HG03025 (cell line): ENCODE measurements at regions not wholly inside any gene's neighbourhood (a gene's known extent, or its start where the extent isn't known, plus 50 kb on each side); places are given as distances from the start of the nearest gene placed in this dataset.

Experiments
- ATAC-seq: cut with Tn5 transposase; IDR thresholded peaks from one replicate; pipeline ENCODE4 v1.9.1; 2021; ENCODE audit warnings: mild to moderate bottlenecking, moderate library complexity; ENCODE audit not compliant: unreplicated experiment, low FRiP score

DNA sequence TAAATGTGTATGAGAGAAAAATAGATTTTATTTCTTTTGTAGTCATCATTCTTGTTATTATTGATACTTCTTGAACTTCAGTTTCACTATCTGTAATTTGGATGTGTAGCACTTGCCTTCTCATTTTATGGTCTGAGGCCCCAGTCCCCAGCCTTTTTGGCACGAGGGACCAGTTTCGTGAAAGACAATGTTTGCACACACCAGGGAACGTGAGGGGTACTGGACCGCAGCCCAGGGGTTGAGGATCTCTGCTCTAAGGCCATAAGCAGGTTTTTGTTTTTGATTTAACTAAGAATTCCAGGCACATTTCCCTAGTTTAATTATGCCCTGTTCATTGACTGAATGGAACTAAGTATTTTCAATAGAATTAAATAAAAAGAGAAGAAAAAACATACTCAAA is 261.5 kb downstream of the BMP2 start:
- no peak for ATAC-seq

DNA sequence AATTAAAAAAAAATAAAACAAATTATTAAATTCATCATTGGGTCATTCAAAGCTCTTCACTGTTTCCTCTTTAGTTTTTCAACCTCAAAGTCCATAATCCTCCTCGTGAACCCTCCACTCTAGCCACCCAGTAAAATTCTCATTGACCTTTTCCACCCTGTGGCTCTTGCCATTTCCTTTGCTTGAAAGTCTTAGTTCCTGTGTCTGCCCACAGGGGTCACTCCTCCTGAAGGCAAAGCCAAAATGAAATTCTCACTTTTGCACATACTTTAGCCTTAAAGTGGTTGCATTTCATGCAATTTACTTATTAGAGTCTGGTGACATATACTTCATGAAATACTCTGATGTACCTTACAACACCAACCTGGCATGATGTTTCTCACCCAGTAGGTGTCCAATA is 263.7 kb downstream of the BMP2 start:
- no peak for ATAC-seq

DNA sequence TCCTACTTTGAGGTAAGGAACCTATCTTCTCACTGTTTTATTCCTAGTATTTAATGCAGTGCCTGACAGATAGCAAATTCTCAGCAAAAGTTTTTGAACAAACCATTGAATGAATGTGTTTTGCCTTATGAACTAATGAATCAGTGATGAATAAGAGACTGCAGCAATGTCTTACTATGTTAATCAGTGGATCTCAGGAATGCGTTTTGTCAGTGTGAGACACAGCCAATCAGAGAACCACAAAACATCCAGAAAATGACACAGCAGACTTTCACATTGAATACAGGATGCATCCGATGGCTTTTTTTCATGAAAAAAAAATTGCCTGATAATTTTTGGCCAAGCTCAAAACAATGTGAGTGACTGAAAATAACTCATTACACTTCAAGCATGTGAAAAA is 270.5 kb downstream of the BMP2 start:
- ATAC-seq = no peak

DNA sequence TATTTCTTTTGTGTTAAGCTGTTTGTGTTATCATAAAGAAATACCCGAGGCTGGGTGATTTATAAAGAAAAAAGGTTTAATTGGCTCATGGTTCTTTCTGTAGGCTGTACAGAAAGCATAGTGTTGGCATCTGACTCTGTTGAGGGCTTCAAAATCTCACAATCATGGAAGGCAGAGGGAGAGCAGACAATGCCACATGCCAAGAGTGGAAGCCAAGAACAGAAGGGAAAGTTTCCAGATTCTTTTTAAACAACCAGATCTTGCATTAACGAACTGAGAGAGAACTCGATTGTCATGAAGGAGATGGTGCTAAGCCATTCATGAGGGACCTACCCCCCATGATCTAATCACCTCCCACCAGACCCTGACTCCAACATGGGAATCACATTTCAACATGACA is 290.1 kb downstream of the BMP2 start:
- ATAC-seq = no peak

DNA sequence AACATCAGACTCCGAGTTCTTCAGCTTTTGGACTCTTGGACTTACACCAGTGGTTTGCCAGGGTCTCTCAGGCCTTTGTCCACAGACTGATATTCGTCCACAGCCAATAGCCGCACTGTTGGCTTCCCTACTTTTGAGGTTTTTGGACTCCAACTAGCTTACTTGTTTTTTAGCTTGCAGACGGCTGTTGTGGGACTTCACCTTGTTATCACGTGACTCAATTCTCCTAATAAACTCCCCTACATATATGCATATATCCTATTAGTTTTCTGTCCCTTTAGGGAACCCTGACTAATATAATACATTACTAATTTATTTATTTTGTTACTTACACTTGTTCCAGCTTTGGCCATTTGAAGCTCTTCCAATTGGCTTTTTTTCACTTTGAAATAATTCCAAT is 311.3 kb downstream of the BMP2 start:
- ATAC-seq = no peak

DNA sequence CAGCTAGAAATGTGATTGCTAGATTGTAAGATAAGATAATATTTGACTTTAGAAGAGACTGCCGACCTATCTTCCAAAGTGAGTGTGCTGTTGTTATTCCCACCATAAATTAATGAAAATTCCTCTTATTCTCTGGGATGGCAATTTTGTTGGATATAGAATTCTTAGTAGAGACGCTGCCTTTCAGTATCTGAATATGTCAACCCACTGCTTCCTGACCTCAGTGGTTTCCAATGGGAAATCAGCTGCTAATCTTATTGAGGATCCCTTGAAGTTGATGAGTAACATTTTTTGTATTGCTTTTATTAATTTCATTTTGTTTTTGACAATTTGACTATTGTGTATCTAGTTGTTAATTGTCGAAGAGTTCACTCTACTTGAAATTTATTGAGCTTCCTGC is 313.0 kb downstream of the BMP2 start:
- no peak for ATAC-seq

DNA sequence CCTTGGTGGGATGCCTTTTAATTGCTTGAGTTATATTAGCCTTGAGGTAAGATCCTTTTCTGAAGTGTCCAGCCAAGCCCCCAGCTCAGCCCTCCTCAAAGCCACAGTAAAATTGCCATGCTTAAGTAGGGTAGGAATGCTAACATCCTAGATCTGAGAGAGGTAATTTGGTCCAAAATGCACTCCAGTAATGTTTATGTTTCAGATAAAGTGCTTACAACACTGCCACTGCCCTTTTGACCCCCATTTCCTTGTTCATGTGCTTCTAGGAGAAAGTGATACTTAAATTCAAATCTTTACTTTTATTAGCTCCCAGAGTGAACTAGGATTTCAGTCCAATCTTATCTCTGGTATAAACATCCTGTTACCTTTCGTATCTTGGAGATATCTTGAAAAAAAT is 318.0 kb downstream of the BMP2 start:
- no peak for ATAC-seq

DNA sequence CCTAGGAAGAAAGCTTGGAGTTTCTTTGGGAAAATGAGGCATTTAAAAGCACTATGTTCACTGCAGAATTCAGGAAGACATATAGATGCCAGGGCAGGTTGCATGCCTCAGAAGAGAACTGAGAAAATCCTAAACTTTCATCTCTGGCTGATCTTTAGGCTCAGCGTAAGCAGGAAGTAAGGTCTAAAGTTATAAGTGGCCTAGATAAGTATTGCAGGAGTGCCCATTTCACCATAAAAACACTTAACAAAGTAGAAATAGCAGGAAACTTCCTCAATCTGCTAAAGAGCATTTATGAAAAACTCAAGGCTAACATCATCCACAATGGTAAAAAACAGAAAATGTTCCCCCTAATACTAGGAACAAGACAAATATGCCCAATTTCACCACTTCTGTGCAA is 320.3 kb downstream of the BMP2 start:
- ATAC-seq = no peak

DNA sequence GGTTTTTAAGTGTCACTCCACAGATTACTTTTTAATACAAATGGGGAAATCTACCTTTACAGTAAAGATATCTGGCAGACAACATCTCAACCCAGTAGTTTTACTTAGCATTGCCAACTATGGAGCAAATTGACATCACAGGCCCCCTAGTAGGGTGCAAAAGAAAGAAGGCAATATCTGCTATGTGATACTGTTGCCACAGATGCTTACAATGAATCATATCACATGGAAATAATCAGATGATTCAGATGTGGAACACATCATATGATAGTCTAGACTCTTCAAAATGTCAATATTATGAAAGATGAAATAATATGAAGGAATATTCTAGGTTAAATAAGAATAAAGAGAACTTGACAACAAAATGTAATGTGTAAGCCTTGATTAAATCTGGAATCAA is 322.5 kb downstream of the BMP2 start:
- ATAC-seq = no peak

DNA sequence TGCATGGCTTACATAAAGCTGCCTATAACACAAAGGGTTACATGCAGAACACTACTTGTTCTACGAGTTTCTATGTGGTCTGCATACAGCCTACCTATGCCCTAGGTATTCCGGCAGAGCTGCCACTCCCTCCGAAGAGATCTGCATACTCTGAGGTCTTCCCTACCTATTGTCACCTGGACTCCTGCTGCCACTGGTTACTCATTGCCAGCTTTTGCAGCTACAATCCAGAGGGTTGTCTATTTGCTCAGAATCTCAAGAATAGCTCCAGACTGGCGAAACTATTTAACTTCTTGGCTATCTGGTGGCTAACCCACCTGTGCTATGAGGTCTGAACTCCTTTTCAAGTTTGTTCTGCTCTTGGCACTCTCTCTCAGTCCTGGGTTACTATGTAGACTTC is 323.3 kb downstream of the BMP2 start:
- ATAC-seq = no peak

DNA sequence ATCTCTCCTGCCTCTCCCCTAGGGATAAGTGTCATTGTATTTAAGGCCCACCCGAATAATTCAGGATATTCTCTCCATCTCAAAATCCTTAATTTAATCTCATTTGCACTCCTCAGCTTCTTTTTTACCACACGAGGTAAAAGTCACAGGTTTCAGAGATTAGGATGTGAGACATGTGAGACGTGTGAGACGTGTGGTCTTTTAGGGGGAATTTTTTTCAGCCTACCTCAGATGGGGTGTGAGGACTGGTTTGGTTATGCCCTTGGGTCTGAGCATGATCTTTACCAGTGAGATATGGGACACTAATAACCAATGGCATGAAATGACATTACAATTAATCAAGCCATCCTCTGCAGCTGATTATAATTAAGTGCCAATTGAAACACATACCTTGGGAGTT is 324.2 kb downstream of the BMP2 start:
- no peak for ATAC-seq

DNA sequence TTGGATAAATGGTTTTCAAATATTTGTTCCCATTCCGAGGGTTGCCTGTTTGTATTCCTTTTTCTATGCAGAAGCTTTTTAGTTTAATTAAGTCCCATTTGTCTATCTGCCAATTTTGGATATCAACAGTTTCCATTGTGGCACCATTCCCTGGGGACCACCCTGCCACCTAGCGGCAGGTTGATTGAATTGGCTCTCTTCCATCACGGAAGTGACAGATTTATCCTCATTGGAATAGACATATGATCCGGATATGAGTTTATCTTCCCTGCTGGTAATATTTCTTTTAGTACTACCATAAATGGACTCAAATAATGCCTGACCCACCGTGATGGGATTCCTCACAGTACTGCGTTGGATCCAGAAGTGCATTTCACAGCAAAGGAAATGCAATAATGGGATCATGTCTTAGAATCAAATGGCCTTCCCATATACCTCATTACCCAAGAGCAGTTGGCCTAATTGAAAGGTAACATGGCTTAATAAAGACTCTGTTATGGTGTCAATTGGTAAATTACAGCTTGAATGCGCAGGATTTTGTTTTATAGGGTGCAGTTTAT is 327.0 kb downstream of the BMP2 start:
- ATAC-seq = no peak

DNA sequence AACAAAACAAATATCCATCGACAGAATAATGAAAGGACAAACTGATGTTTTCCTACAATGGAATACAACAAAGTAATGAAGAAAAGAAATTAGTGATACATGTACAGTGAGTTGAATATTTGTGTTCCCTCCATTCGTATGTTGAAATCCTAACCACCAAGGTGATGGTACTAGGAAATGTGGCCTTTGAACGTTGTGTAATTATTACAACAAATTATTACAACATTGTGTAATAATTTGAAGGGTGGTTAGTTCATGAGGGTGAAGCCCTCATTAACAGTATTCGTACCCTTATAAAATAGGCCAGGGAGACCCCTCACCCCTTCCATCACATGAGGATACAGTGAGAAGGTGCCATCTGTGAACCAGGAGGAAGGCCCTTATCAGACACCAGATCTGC is 339.4 kb downstream of the BMP2 start:
- ATAC-seq = no peak

DNA sequence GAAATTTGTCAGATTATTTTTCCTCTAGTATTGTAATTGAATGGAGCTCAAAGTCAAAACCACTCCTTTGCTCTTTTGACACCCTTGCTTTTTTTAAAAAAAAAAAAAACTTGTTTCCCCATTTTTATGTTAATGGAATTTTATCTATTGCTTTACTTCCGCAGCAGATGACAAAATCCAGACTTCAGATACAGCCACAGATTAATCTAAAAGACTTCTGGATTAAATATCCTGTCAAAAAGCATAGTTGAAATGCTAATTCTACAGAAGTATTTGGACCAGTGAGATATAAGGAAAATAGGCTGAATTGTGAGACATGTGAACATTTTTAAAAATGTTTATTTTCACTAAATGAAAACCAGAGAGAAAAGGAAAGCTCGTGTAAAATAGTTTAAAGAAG is 341.4 kb downstream of the BMP2 start:
- no peak for ATAC-seq

DNA sequence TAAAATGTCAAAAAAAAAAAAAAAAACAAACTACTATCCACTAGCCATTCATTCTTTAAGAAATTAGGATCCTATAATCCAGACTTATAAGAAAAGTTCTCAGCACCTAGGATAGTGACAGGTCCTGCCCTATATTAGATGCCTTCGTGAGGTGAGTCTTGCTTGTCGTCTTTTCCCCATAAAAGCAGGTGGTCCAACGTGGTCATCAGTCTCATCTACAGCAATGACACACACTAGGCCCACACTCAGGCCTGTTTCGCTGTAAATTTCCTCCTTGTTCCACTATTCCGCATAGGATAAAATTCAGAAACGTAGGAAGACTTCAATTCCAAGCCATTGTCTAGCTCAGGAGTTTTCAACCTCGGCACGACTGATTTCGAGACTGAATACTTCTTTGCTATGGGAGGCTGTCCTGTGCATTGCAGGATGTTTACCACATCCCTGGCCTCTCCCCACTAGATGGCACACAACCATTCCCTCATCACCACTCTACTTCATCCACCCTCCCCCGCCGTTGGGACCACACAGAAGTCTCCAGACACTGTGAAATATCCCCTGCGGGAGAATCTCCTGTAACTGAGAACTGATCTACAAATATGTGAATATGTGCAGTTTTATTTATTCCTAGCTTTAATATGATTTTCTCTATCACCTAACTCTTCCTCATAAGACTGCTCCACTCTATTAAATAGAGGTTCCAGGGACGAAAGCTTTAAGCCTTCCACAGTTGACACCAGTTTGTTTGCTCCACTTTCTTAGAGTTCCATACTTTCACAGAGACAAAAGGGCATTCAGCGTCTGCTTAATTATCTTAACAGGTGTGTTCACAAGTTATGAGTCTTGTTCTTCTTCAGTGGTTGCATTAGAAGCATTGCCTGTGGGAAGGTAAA is 346.3 kb downstream of the BMP2 start:
- ATAC-seq = no peak

DNA sequence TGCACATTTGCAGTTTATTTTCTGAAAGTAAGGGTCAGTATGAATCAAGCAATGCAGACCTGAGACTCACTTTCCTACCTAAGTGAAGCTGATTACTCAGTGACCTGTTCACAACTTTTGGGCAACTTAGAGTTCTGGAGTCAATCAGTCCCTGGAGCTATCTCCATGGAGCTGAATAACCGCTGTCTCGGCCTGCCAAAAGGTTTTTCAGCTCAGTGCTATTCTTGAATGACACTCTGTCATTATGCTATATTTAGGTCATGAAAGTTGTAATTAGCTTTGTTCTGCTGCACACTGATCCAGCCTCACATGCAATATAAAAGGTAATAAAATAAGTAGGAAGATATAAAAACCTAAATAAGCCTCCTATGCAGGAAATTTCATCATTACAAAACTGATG is 356.0 kb downstream of the BMP2 start:
- no peak for ATAC-seq

DNA sequence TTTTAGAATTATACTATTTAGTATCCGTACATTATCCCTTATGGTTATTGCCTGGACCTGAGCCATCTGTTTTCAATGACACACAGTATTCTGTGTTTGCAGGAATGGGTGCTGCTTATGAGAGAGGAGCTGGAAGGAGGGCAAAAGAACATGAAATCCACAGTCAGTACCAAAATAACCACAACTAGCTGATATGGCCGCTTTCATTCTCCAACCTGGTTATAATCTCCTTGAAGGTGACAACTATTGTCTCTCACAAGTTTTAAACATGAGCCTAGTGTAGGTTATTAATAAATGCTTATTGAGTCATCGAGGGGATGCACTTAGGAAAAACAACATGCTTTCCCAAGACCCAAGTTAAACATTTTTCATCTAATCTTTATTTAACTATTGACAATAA is 356.6 kb downstream of the BMP2 start:
- ATAC-seq = no peak

DNA sequence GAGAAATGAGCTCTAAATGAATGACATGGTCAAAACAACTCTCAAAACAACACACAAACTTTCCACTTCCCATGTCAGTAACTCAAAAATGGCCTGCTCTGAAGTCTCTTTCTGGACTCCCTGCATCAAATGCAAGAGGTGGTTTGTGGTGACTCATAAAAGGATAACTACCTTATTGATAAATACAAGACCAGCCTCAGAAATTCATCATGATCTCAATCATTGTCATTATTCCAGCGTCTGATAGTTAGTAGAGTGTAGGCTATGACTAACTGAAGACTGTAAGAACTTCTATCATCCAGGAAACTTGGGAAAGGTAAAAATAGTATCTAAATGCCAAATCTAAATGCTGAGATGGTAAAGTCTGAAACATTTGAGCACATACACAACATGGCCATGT is 369.4 kb downstream of the BMP2 start:
- no peak for ATAC-seq

DNA sequence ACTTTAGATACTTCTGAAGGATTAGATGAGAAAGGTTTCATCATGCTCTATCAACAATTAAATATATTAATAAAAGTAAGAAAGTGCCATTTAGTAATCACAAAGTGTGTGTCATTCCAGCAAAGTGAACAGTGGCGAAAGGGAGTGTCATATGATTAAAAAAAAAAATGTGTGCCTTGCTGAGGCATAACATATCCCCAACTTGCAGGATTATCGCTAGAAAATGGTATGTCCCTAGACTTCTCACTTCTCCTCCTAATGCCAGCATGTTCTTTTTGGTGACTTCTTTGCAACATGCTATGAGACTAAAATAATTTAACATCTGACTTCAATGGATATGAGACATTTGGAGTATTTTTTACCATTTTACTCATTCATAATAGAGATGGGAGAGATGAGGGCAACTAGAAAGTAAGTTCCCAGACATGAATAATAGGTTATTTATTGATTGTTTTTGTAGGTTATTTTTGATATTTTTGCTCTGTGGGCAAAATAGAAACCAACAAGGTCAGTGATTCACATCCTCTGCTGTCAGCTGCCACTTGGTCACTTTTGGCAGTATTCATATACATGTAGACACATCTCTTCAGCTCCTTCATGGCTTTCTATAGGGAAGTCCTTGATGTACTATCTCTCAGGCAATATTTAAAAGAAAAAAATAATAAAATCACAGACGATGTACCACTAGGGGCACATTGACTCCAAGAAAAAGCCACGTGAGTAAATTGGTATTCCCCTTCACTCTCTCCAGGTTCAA is 370.1 kb downstream of the BMP2 start:
- no peak for ATAC-seq

DNA sequence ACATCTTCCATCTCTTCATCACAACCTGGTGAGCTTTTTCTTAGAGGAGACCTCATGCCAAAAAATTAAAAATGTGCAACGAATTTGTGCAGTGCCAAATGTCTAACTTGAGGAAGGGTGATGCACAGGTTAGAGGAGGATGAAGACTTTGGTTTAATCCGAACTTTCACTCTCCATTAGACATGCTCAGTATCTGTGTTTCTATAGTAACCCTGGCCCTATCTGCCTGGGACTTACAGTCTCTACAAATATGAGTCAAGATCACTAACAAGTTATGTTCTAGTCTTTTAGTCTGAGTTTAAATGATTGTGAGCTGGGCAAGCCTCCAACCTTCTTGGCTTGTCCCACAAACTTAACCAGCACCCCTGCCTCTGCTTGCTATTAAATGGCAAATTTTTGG is 377.0 kb downstream of the BMP2 start:
- ATAC-seq = no peak

DNA sequence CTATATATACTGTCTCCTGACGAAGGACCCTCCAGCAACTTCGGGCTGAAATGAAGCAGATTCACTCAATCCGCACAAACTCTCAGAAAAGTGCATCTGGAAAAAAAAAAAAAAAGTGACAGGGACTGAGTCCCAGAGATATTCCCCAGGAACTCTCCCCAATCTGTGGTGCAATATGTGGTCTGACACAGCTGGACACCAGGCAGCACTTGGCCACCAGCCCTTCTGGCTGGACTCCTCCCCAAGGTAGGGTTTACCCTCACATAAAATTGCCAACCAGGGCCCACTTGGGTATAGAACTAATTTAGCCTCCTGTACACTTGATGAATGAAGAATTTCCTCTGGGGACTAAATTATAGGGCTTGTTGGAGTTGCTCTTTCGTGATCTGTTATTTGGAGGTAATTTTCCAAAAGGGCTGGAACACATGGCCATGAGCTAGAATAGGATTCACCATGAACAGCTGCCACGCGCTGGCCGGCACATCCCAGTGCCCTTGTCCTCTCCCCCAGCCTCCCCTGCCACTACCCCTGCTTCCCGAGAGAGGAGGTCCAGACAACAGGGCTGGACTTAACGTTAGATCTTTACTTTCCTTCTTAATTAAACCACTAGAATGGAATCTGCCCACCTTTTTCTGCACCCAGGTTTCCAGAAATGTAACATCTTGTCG is 379.2 kb downstream of the BMP2 start:
- no peak for ATAC-seq
